Ureter (tissue), 1 donor: ENCODE measurements at regions not wholly inside any gene's neighbourhood (a gene's known extent, or its start where the extent isn't known, plus 50 kb on each side); places are given as distances from the start of the nearest gene placed in this dataset.
"Not testable (repeated sequence)": the region's sequence is repeated elsewhere in the genome, so short reads cannot be mapped to it uniquely, and the experiment has no call there.

ENCODE experiments used
- DNase-seq: peaks from one replicate; pipeline ENCODE4 v3.0.0-alpha.2; 2020; ENCODE audit warnings: low spot score
- donor health status: DM: yes; HTN: yes; CAD: no.

DNA sequence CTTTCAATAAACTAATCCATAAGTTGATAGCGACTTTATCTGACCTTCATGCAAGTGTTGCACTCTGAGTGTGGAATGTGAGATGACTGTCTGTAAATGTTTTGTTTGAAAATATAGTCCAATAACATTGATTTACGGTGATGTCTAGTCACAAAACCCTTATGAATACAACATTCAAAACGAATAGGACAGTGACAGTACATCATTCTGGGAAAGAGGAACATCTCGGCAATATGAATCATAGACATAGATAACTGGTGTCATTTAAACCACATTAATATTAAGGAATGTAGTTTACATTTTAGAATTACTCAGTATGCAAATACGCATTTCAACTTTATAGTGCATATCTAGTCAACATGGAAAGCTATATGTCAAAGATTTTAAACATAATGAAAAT lies 1311.6 kb upstream of the ADGRL4 start:
- no peak for DNase-seq

DNA sequence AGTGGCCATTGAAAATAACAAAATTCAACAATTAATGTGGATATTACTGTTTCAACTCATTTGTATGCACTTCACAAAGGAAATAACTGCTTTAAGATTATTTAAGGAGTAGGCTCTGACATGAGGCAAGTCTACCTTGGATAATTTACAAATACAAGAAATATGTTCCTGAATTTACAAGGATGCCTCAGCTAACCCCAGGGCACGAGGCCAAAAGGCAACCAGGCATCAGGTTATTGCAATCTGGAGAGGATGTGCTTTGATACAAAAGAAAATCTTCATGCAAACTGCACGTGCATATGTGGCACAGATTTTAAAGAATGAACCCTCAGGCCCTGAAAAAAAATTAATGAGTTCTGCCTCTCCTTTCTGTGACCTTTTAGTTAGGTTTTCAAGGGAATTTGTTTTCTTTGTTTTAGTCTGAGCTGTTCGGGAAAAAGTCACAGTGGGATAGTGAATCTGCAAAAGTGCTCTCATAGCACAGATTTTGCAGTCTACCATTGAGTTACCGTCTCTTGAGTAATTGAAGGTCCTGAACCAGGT lies 1304.2 kb upstream of the ADGRL4 start:
- DNase-seq, result no peak

DNA sequence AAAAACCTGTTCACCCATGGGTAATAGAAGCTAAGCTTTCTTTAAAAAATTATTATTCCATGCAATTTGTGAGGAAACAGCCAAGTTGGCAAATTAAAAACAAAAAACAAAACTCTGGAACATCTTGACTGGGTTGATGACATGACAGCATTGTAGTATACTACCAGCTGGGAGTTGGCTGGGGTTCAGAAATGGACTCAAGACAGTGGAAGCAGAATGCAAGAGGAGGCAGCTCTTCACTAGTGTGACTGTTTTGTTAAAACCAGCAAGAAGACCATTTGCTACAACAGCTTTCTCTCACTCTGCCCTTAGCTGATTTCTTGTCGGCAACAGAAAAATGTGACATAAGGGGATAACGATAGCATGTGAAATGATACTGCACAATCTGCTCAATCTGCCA lies 1298.9 kb upstream of the ADGRL4 start:
- no peak for DNase-seq

DNA sequence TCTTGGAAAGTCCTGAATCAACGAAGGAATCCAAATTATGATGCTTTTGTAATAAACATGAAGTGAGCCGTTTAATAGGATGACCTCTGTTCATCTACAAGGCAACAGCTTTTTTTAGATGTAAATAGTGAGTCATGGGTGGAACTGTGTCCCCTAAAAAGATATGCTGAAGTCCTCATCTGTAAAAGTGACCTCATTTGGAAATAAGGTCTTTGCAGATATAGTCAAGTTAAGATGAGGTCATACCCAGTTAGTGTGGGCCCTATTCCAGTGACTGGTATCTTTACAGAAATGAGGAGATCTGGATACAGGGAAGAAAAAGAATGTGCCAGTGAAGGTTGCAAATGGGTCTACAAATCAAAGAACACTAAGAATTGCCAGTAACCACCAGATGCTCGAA lies 1287.3 kb upstream of the ADGRL4 start:
- no peak for DNase-seq

DNA sequence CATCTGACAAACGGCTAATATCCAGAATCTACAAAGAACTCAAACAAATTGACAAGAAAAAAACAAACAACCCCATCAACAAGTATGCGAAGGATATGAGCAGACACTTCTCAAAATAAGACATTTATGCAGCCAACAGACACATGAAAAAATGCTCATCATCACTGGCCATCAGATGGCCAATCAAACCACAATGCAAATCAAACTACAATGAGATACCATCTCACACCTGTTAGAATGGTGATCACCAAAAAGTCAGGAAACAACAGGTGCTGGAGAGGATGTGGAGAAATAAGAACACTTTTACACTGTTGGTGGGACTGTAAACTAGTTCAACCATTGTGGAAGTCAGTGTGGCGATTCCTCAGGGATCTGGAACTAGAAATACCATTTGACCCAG lies 1282.2 kb upstream of the ADGRL4 start:
- not testable (repeated sequence) for DNase-seq

DNA sequence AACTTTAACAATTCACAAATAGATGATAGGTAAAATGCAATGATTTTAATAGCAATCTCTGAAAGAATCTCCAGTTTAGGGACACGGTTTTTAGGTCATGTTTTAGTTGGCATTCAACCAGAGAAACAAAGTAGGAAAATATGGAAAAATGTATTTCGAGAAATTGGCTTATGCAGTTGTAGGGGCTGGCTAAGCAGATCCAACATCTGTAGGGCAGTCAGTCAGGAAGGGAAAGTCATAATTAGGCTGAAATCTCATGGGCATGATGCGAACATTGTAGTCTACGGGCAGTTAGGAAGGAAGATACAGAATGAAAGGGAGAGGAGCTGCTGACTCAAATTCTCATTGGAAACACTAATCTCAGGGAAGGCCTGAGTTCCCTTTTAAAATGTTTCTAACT lies 1276.0 kb upstream of the ADGRL4 start:
- no peak for DNase-seq

DNA sequence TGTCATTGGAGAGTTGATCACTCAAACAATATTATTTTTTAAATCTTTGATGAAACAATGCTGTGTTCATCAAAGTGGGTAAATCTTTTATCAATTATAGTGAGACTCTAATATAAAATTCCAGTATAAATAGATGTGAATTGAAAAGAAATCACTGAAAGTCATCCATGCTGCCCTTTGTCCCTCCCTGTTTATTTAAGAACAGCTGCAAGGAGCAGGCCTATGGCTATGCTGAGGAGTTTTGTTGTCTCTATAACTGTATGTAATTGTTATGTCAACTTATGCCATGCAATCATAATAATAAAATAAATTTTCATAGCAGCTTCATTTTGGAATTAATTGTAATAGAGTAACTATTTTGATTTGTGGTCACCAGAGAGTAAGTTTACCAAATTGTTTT lies 1272.4 kb upstream of the ADGRL4 start:
- DNase-seq, result no peak

DNA sequence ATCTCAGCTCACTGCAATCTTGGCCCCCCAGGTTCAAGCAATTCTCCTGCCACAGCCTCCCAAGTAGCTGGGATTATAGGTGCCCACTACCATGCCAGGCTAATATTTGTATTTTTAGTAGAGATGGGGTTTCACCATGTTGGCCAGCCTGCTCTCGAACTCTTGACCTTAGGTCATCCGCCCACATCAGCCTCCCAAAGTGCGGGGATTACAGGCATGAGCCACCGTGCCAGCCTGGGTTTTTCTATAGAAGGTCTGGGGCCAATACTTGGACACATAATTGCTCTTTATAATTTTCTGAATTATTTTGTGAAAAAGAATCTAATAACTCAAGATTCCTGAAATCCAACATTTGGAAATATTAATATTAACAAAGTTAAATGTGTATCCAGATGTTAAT lies 1267.7 kb upstream of the ADGRL4 start:
- DNase-seq, result no peak

DNA sequence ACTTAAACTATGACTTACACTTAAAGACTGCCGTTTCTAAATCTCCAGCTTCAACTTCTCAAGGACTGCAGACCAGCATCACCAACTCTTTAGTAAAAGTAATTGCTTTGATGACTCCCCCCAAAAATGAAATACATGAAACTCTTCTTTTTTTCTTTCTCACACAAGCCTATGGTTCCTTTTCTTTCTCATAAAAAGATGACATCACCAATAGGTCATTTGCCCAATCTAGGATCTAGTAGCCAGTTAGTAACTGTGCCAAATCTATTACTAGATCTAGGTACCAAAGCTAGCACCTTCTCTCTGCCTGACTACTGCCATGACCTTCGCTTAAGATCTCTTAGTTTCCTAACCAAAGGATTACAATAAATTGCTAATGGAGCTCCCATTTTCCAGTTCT lies 1266.0 kb upstream of the ADGRL4 start:
- DNase-seq, result no peak

DNA sequence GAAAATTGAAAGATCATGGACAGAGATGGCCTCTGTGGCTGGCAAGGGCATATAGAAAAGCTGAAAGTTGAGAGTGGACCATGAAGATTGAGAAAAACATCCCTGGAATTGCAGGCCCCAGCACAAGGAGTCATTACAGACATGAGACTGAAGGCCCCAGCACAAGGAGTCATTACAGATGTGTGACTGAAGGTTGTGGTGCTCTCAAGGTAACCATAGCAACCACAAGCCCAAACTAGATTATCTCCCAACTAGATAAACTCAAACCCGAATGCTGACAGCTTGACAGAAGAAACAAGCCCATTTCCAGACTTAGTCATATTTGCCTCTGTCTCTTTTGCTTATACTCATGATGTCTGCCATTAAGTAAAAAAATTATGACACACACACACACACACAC lies 1252.1 kb upstream of the ADGRL4 start:
- no peak for DNase-seq

DNA sequence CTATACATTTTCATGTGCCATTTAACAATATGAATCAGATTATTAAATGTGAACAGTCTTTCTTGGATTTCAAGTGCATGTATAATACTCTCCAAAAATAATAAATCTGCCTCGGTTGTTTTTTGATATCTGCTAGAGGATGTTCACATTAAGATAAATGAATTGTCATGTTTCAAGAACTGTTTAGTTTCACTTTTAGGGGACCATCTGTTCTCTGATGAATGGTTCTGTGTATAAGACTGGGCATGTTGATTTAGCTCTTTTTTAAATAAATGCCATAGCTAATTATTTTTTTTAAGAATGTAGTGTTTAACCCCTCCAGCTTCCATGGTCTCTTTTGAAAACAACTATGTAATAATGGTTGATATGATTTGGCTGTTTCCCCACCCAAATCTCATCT lies 1245.1 kb upstream of the ADGRL4 start:
- no peak for DNase-seq

DNA sequence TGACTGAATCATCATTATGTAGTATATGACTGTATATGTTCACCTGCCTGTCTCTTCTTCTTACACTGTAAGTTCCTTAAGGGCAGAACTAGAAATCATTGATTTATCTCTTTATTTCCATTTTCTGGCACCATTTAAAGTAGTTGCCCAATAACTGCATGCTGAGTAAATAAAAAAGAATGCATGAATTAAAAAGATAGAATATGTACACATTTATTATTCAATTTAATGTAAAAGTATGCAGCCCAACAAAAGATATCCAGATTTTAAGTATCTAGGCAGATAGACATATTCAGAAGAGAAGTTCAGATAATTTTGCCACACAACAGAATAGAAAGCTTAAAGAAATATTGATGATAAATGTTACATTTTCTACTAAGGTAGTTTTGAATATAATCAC lies 1244.6 kb upstream of the ADGRL4 start:
- no peak for DNase-seq

DNA sequence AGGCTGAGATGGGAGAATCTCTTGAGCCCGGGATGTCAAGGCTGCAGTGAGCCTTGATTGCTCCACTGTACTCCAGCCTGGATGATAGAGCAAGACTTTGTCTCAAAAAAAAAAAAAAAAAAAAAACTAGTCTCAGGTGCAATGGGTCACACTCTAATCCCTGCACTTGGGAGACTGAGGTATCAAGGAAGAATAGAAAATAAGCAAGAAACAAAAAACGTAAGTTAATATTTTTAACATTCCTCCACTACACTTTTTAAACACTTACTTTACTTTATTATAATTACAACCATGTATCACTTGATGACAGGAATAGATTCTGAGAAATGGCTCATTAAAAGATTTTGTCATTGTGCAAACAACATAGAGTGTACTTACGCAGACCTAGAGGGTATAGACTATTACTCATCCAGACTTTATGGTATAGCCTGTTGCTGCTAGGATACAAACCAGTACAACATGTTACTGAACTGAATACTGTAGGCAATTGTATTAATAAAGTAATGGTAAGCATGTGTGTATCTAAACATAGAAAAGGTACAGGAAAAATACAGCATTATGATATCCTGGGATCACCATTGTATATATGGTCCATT lies 1244.1 kb upstream of the ADGRL4 start:
- no peak for DNase-seq

DNA sequence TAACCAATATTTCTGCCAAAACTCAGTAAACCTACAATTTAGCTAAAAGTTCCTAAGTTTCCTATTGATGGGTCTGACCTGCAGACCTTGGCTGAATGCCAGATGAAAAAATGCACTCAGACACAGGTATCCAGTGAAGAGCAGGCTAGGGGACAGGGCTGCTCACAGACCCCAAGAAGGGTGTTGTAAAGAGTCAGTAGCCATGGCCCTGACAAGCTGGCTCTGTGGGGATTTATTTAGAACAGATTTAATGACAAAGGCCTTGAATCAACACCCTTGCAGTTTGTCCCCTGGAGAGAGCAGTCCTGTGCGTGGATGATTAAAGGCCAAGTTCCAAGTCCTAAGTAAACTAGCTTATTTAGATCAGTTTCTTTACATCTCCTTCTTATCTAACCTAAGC lies 1243.2 kb upstream of the ADGRL4 start:
- DNase-seq, result no peak

DNA sequence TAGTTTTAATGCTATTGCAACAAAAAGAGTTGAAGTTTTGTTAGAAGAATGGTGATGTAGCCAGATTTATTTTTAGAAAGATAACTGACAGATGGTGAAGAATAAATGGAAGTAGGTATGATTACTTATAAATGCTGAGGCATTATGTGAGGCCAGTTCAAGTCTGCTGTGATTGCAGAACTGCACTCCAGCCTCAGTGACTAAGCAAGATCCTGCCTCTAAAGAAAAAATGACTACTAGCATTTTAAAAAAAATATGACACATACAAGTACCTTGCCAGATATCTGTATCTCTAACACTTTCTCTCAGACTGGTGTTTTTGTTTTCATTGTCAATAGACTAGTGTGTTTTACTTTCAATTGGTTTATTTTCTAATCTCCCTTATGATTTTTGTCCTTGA lies 1242.4 kb upstream of the ADGRL4 start:
- no peak for DNase-seq

DNA sequence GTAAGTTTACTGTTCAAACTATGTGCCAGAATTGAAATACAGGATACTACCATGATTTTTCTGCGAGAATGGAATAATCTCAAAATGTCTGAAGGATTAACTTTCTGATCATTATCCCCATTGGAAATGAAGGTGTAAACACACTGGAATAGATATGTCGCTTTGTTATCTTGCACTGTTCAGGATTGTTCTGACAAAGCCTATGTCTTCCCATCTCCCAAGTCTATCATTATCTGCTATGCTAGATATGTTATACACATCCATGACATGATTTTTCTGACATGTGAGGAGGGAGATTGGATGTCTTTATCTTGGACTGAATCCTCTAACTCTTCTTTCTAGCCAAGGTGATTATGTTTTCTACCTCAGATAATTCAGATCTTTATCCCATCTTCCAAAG lies 1239.3 kb upstream of the ADGRL4 start:
- DNase-seq, result no peak

DNA sequence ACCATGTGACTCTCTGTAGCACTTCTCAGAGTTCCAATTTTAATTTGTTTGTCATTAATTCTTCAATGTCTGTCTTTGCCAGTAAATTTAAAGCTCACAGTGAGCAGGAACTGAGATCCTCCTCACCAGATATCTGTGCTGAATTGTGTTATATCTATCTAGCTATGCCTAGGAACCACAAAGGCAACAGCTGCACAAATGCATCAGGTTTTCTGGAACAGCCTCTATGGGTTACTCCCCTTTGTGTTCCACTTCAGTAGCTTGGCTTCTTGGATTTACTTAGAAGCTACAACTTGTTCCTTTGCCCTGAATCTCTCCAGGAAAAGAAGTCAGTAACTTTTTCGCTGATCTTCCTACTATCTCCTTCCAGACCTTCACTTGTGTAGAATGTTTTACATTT lies 1237.8 kb upstream of the ADGRL4 start:
- no peak for DNase-seq

DNA sequence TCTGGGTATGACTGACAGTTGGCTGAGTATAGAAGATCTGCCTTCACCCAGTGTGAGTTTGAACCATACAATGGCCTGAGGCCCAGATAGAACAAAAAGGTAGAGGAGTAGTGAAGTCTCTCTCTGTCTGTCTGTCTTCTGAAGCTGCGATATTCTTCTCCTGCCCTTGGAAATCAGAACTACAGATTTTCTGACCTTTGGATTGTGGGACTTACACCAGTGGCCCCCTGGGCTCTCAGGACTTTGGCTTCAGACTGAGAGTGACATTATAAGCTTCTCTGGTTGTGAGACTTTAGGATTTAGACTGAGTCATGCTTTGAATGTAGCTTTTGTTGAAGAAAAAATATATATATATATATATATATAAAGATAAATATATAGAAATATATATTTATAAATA lies 1235.0 kb upstream of the ADGRL4 start:
- no peak for DNase-seq

DNA sequence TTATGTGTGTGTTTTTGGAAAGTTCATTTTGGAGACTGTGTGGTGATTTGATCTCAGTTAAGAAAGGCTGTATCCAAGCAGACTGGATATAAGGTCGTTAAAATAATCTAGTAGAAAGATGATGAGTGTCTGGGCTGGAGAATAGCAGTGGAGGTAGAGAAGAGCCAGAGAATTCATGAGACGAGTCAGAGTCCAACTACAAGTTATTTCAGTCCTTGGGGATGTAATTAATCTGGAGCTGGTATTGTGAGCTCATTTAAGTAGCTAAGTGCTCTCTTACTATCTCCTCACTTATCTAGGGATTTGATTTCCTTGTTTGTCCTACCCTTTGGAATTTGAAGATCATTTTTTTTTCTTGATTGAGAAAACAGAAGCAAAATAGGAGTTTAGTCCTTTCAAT lies 1219.0 kb upstream of the ADGRL4 start:
- DNase-seq, result no peak

DNA sequence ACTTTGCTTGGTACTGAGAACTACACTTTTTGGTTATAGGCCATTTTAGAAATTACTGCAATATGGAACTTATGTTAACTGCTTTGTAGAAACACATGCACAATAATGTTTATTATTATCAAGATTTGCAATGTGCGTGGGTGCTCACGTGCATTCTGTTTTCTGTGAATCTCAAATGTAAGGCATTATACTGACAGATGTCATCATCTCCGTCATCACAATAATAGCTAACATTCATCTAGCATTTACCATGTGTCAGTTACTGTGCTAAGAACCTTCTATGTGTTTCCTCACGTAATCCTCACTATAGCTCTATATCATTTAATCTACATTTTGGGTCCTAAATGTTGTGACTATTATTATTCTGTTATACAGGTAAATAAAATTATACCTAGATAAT lies 1214.8 kb upstream of the ADGRL4 start:
- no peak for DNase-seq

DNA sequence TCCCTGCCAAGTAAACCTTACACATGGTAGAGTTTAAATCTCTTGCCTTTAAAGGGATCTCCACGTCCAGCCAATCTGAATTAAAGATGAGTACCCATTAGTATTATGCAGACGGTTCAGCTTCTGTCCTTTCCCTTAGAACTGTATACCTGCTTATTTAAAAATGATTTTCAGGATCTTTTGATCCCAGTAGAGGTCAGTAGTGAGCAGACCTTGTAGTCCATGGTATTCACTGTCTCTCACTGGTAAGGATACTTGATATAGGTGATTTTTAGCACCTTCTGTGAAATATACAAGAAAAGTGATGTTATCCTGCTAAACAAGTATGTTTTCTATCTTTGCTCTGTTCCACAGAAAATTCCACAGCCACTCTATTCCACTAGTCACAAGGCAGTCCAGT lies 1211.6 kb upstream of the ADGRL4 start:
- no peak for DNase-seq

DNA sequence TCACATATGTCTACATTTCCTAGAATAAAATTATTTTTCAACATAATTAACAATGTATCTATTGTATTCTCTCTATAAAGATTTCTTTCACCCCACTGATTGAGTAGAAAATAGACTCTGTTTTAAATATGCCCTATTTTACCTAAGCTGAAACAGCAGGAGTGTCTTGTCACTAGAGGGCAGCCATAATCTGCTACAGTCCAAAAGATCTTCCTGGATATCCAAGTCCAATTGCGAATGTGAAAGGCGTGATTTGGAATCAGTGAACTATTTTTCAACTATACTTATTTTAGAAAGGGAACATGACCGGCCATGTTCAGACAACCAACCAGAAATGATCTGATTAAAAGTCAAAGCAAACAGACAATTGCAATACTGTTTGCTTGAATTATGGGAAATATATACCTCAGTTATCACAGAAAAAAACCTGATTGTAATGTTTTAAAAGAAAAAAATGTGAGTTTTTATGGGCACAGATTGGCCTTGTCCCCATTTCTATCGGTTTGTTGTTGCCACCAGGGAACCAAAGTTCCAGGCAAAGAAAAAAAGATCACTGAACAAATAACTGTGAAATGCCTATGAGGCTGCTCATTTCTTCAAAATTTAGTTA lies 1211.0 kb upstream of the ADGRL4 start:
- no peak for DNase-seq

DNA sequence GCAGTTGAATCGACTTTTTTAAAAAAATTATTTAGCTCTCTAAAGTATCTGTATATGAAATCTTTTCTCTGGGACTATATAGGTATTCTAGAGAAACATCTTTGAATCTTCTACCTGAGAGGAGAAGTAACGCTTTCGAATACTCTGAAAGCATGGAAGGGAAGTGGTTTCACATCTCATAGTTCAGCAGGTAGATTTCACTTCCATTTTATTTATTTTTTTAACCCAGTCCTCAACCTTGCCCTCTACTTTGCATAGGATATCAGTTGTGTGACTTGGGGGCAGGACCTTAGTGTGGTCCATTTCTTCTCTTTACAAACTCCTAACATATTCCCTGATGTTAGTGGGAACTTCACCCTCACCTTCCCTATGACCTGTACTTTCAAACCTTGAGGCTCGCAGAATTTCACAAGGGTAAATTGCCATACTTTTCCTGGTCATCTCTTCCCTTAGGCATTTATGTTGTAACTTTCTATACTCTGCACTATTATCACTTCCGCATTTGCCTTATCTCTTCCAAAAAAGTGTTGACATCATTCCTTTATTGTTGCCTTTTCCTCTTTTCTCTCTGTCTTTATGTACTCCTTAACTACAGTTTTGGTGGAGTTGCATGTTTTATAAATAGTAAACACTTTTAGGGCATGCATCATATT lies 1208.5 kb upstream of the ADGRL4 start:
- DNase-seq, result no peak

DNA sequence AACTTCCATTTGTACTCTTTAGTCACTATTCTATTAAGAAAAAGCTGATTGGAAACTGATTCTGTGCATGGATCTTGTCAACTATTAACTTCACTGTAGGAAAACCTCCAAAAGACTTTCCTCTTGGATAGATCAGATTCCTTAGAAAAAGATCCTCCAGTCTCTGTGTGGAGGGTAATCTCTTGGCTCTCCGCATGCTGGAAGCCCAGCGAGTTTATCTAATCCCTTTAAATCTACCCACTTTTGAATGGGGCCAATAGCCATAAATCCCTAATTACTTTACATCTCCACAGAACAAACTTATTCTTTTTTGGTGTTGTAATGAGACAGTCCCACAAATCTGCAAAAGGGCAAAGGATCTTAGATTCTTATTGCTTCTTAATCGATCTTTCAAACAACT lies 1206.4 kb upstream of the ADGRL4 start:
- no peak for DNase-seq
